Heart right ventricle (tissue), 16 donors: ENCODE measurements at regions not wholly inside any gene's neighbourhood (a gene's known extent, or its start where the extent isn't known, plus 50 kb on each side); places are given as distances from the start of the nearest gene placed in this dataset.

Source experiments
- ATAC-seq, 8 donors: fragments of 200-7000 bp; cut with Tn5 transposase; one replicate each; pipeline ENCODE4 v1.9.1; 2020; ENCODE audit warnings: mild to moderate bottlenecking in 8 of 8, moderate library complexity in 8 of 8, moderate number of reproducible peaks in 1 of 8
- DNase-seq, 2 donors: peaks; one replicate each; pipeline ENCODE4 v3.0.0-alpha.2; 2020
- H3K27ac ChIP-seq, 10 donors: fragments of 200-600 bp; sonication (generic) in 2 of 10; one replicate each; pipeline versions ENCODE4 v1.5.0 to v1.8.0; 2020 to 2022; ENCODE audit warnings: mild to moderate bottlenecking in 3 of 10
- H3K27me3 ChIP-seq, 7 donors: fragments of 200-600 bp; one replicate each; pipeline ENCODE4 v1.8.0; 2021 to 2022; ENCODE audit warnings: mild to moderate bottlenecking in 2 of 7
- H3K36me3 ChIP-seq, 9 donors: fragments of 200-600 bp; sonication (generic) in 1 of 9; one replicate each; pipeline versions ENCODE4 v1.5.0 to v1.8.0; 2020 to 2022; ENCODE audit warnings: mild to moderate bottlenecking in 2 of 9
- H3K4me1 ChIP-seq, 9 donors: fragments of 200-600 bp; sonication (generic) in 1 of 9; one replicate each; pipeline versions ENCODE4 v1.5.0 to v1.8.0; 2020 to 2022; ENCODE audit warnings: mild to moderate bottlenecking in 4 of 9
- H3K4me3 ChIP-seq, 10 donors: fragments of 200-600 bp; sonication (generic) in 2 of 10; one replicate each; pipeline versions ENCODE4 v1.5.0 to v1.8.0; 2020 to 2022; ENCODE audit warnings: mild to moderate bottlenecking in 7 of 10, moderate library complexity in 2 of 10
- H3K9me3 ChIP-seq, 11 donors: fragments of 200-600 bp in 10 of 11; sonication (generic) in 2 of 11; one replicate each; pipeline versions ENCODE4 v1.5.0 to v1.8.0; 2013 to 2022; ENCODE audit warnings: mild to moderate bottlenecking in 2 of 11, control low read depth in 1 of 11, moderate library complexity in 1 of 11
- CTCF ChIP-seq, 9 donors: fragments of 200-600 bp; sonication (generic) in 2 of 9; IDR thresholded peaks; one replicate each; pipeline versions ENCODE4 v1.5.0 to v1.8.0; 2021 to 2022; ENCODE audit warnings: antibody characterized with exemption in 9 of 9, mild to moderate bottlenecking in 5 of 9, moderate library complexity in 1 of 9
- whole genome bisulfite sequencing, 2 donors: extraction: QIAGEN DNeasy Blood & Tissue Kit; methylation state at CpG; one replicate each; pipeline ENCODE4 v1.1.7; 2013; ENCODE audit warnings: inconsistent platforms in 1 of 2; 5-methylcytosine and 5-hydroxymethylcytosine counted together
- intact Hi-C, 10 donors: fragments of 100-400 bp; cut with DNase I; formaldehyde crosslinking; loops; one replicate each; pipeline versions ENCODE4 v1.11.1 to v1.14.2; 2022
- donor health status: Arrhythmogenic right ventricular cardiomyopathy.
- donor health status: ischemic (EF 13 %, LVEDD 7.1; RV severe dilation, severe dysfunction).
- donor health status: healthy with polysubstance abuse.
- donor health status: DM: no; HTN: yes; CAD: no.
- donor health status: DM: no; HTN: no; CAD: no.
- donor health status: ischemic (EF 25% LVEDD 6.9; RV normal size, moderate dysfunction).
- donor health status: ischemic (EF 25% LVEDD 5.7; RV mildly dilated, moderate dysfunction).
- donor health status: healthy.
- donor health status: DM: yes; HTN: yes; CAD: no.
- donor health status: Ischemic cardiomyopathy.
- donor health status: ischemic (EF 35%, LVEDD 5.7; RV mildly dilated, moderate dysfunction).
- donor health status: nonischemic (EF 11% LVEDD 7.7; RV severe dilation, severe dysfunction).
- donor health status: DM: yes; HTN: yes; CAD: no.
- donor health status: PGD.
- donor health status: ischemic (EF 29% LVEDD 5.4; RV normal size, mild dysfunction).
- donor health status: nonischemic (EF 23%, LVEDD 6.1; RV moderate dilation, normal function).

GRCh38 chr12:60704171-60704914 is 1108.5 kb downstream of the SLC16A7 start:
- Histone ChIP-seq H3K9me3 (peaks cover 0 to 42% (median 6%) of the 10 kb centered on the region in 11 donors), H3K27me3 (no peaks in the 10 kb centered on the region), H3K4me3 (no peak overlapping the region), H3K4me1 (no peaks in the 10 kb centered on the region), H3K36me3 (no peaks in the 10 kb centered on the region), H3K27ac (no peak overlapping the region)
- TF ChIP-seq CTCF (IDR thresholded peaks at IDR 0.05) = no peak
- no peak for DNase-seq
- no peak for ATAC-seq
- 67 to 77% methylated on average over 4 of the region's 4 CpGs for WGBS, 2 donors
- intact Hi-C loops = no loop called here

GRCh38 chr12:60710246-60710645 is 1114.4 kb downstream of the SLC16A7 start:
- H3K4me3 ChIP-seq = no peak overlapping the region
- H3K27ac ChIP-seq = no peak overlapping the region
- WGBS, 2 donors = 48 to 71% methylated on average over 1 of the region's 1 CpG
- DNase-seq (no peak), ATAC-seq (no peak)
- H3K36me3 ChIP-seq = no peaks in the 10 kb centered on the region
- peaks cover 0 to 61% (median 6%) of the 10 kb centered on the region in 11 donors for H3K9me3 ChIP-seq
- no peaks in the 10 kb centered on the region for H3K27me3 ChIP-seq
- no peaks in the 10 kb centered on the region for H3K4me1 ChIP-seq
- no peak for TF ChIP-seq CTCF (IDR thresholded peaks at IDR 0.05)
- intact Hi-C loops = no loop called here

- H3K4me3 ChIP-seq = no peak overlapping the region
- no peak for TF ChIP-seq CTCF (IDR thresholded peaks at IDR 0.05)
- H3K4me1 ChIP-seq = no peaks in the 10 kb centered on the region
- H3K27me3 ChIP-seq = no peaks in the 10 kb centered on the region
- 78 to 79% methylated on average over 5 of the region's 5 CpGs for WGBS, 2 donors
- H3K27ac ChIP-seq = no peak overlapping the region
- intact Hi-C loops = no loop called here
- DNase-seq = no peak
- H3K36me3 ChIP-seq = no peaks in the 10 kb centered on the region
- H3K9me3 ChIP-seq = peaks cover 0 to 37% (median 0%) of the 10 kb centered on the region in 11 donors
- no peak for ATAC-seq
Measured at GRCh38 chr12:60714141-60714900, 1118.5 kb downstream of the SLC16A7 start.

- no peaks in the 10 kb centered on the region for H3K4me1 ChIP-seq
- ATAC-seq (no peak), DNase-seq (no peak)
- H3K27me3 ChIP-seq = no peaks in the 10 kb centered on the region
- H3K9me3 ChIP-seq = peaks cover 0 to 35% (median 0%) of the 10 kb centered on the region in 11 donors
- H3K4me3 ChIP-seq = no peak overlapping the region
- no peaks in the 10 kb centered on the region for H3K36me3 ChIP-seq
- TF ChIP-seq CTCF (IDR thresholded peaks at IDR 0.05) = no peak
- intact Hi-C loops = no loop called here
- 25 to 44% methylated on average over 1 of the region's 1 CpG for WGBS, 2 donors
- H3K27ac ChIP-seq = no peak overlapping the region
Measured at GRCh38 chr12:60724475-60724874, 1128.6 kb downstream of the SLC16A7 start.
